Type B pancreatic cell (in vitro differentiated cells): ENCODE measurements at regions not wholly inside any gene's neighbourhood (a gene's known extent, or its start where the extent isn't known, plus 50 kb on each side); places are given as distances from the start of the nearest gene placed in this dataset.

Experiments used
- DNase-seq: peaks from one replicate; pipeline ENCODE4 v3.0.0; 2021; ENCODE audit warnings: mixed read lengths; ENCODE audit not compliant: unreplicated experiment; ENCODE audit errors: extremely low spot score
- H3K27ac Mint-ChIP-seq: 2 replicates; pipeline ENCODE4 v1.8.0; 2021; ENCODE audit warnings: mild to moderate bottlenecking, mixed read lengths
- H3K27me3 Mint-ChIP-seq: 2 replicates; pipeline ENCODE4 v1.8.0; 2021; ENCODE audit warnings: mixed read lengths
- H3K36me3 Mint-ChIP-seq: 2 replicates; pipeline ENCODE4 v1.8.0; 2021; ENCODE audit warnings: mixed read lengths
- H3K4me1 Mint-ChIP-seq: one replicate; pipeline ENCODE4 v1.8.0; 2021; ENCODE audit warnings: mixed read lengths; ENCODE audit not compliant: unreplicated experiment
- H3K4me3 Mint-ChIP-seq: 2 replicates; pipeline ENCODE4 v1.8.0; 2021; ENCODE audit warnings: mild to moderate bottlenecking, mixed read lengths
- H3K9me3 Mint-ChIP-seq: 2 replicates; pipeline ENCODE4 v1.8.0; 2021; ENCODE audit warnings: mixed read lengths
- CTCF ChIP-seq: fragments of 200-600 bp; sonication (generic); conservative IDR thresholded peaks from 2 replicates; pipeline ENCODE4 v1.5.0; 2021; ENCODE audit warnings: antibody characterized with exemption, mild to moderate bottlenecking

- no peak overlapping the region for H3K27ac Mint-ChIP-seq
- H3K4me3 Mint-ChIP-seq: no peak overlapping the region
- no peak for TF ChIP-seq CTCF
- H3K27me3 Mint-ChIP-seq: no peaks in the 10 kb centered on the region
- H3K36me3 Mint-ChIP-seq: no peaks in the 10 kb centered on the region
- H3K9me3 Mint-ChIP-seq: no peaks in the 10 kb centered on the region
- DNase-seq: no peak
- no peaks in the 10 kb centered on the region for H3K4me1 Mint-ChIP-seq
Observed at GRCh38 chr4:132863619-132864018, 285.5 kb upstream of the PCDH10 start.

GRCh38 chr4:132865458-132865857 is 283.6 kb upstream of the PCDH10 start:
- H3K4me3 Mint-ChIP-seq: no peak overlapping the region
- no peak for DNase-seq
- H3K27me3 Mint-ChIP-seq: no peaks in the 10 kb centered on the region
- TF ChIP-seq CTCF: no peak
- no peak overlapping the region for H3K27ac Mint-ChIP-seq
- H3K36me3 Mint-ChIP-seq: no peaks in the 10 kb centered on the region
- no peaks in the 10 kb centered on the region for H3K4me1 Mint-ChIP-seq
- no peaks in the 10 kb centered on the region for H3K9me3 Mint-ChIP-seq

GRCh38 chr4:132865922-132866321 is 283.2 kb upstream of the PCDH10 start:
- Mint-ChIP-seq H3K4me1 (no peaks in the 10 kb centered on the region), H3K36me3 (no peaks in the 10 kb centered on the region), H3K9me3 (no peaks in the 10 kb centered on the region), H3K27ac (no peak overlapping the region), H3K4me3 (no peak overlapping the region), H3K27me3 (no peaks in the 10 kb centered on the region)
- TF ChIP-seq CTCF: no peak
- DNase-seq: no peak

GRCh38 chr4:132866616-132867015 is 282.5 kb upstream of the PCDH10 start:
- Mint-ChIP-seq H3K4me1 (no peaks in the 10 kb centered on the region), H3K4me3 (no peak overlapping the region), H3K27ac (no peak overlapping the region), H3K36me3 (no peaks in the 10 kb centered on the region), H3K9me3 (no peaks in the 10 kb centered on the region), H3K27me3 (no peaks in the 10 kb centered on the region)
- DNase-seq: no peak
- TF ChIP-seq CTCF: no peak

GRCh38 chr4:132893787-132894186 is 255.3 kb upstream of the PCDH10 start:
- no peak for DNase-seq
- TF ChIP-seq CTCF: no peak
- Mint-ChIP-seq H3K36me3 (no peaks in the 10 kb centered on the region), H3K4me1 (no peaks in the 10 kb centered on the region), H3K4me3 (no peak overlapping the region), H3K27ac (no peak overlapping the region), H3K27me3 (no peaks in the 10 kb centered on the region), H3K9me3 (peaks cover 4% of the 10 kb centered on the region)

- Mint-ChIP-seq H3K4me3 (no peak overlapping the region), H3K36me3 (no peaks in the 10 kb centered on the region), H3K27me3 (no peaks in the 10 kb centered on the region), H3K4me1 (no peaks in the 10 kb centered on the region), H3K27ac (no peak overlapping the region), H3K9me3 (no peaks in the 10 kb centered on the region)
- no peak for TF ChIP-seq CTCF
- DNase-seq: no peak
Observed at GRCh38 chr4:132901224-132901623, 247.9 kb upstream of the PCDH10 start.
